OCI-LY1 (cell line): ENCODE measurements at regions not wholly inside any gene's neighbourhood (a gene's known extent, or its start where the extent isn't known, plus 50 kb on each side); places are given as distances from the start of the nearest gene placed in this dataset.

Source experiments
- H2AFZ ChIP-seq: fragments of 200-600 bp; sonication (generic), shearing (Covaris generic); 2 replicates; pipeline ENCODE4 v1.6.0; 2014; ENCODE audit warnings: antibody characterized with exemption, mild to moderate bottlenecking, low read length
- H3F3A ChIP-seq: fragments of 200-600 bp; sonication (generic), shearing (Covaris generic); 2 replicates; pipeline ENCODE4 v1.6.0; 2014; ENCODE audit warnings: mild to moderate bottlenecking, antibody characterized with exemption, low read length, moderate library complexity; ENCODE audit not compliant: insufficient read depth
- H3K27ac ChIP-seq: fragments of 200-600 bp; sonication (generic); 2 replicates; pipeline ENCODE4 v1.5.1; 2014; ENCODE audit warnings: low read length, mixed run types, mild to moderate bottlenecking, low read depth; ENCODE audit not compliant: poor library complexity, severe bottlenecking
- H3K27me3 ChIP-seq: fragments of 200-600 bp; sonication (generic); 2 replicates; pipeline ENCODE4 v1.6.0; 2014; ENCODE audit warnings: antibody characterized with exemption, mild to moderate bottlenecking, low read length, moderate library complexity; ENCODE audit not compliant: insufficient read depth
- H3K36me3 ChIP-seq: fragments of 200-600 bp; sonication (generic); 2 replicates; pipeline ENCODE4 v1.6.1; 2014; ENCODE audit warnings: mild to moderate bottlenecking, antibody characterized with exemption, low read length, moderate library complexity, mixed read lengths; ENCODE audit not compliant: insufficient read depth
- H3K4me1 ChIP-seq: fragments of 200-600 bp; sonication (generic); 2 replicates; pipeline ENCODE4 v1.5.1; 2014; ENCODE audit warnings: mild to moderate bottlenecking, low read length, moderate library complexity; ENCODE audit not compliant: insufficient read depth, severe bottlenecking
- H3K4me2 ChIP-seq: fragments of 200-600 bp; sonication (generic), shearing (Covaris generic); 2 replicates; pipeline ENCODE4 v1.6.1; 2014; ENCODE audit warnings: low read length
- H3K4me3 ChIP-seq: fragments of 200-600 bp; sonication (generic); 2 replicates; pipeline ENCODE4 v1.5.1; 2014; ENCODE audit warnings: low read length, low read depth, mild to moderate bottlenecking, mixed read lengths; ENCODE audit not compliant: poor library complexity, severe bottlenecking
- H3K79me2 ChIP-seq: fragments of 200-600 bp; shearing (Covaris generic); 2 replicates; pipeline ENCODE4 v1.6.1; 2016; ENCODE audit warnings: mixed run types, low read length, mixed read lengths; ENCODE audit not compliant: insufficient read depth
- H3K9ac ChIP-seq: fragments of 200-600 bp; sonication (generic), shearing (Covaris generic); 2 replicates; pipeline ENCODE4 v1.6.1; 2014; ENCODE audit warnings: mild to moderate bottlenecking, low read length, mixed read lengths
- H3K9me2 ChIP-seq: fragments of 200-600 bp; sonication (generic), shearing (Covaris generic); 2 replicates; pipeline ENCODE4 v1.6.1; 2014; ENCODE audit warnings: low read depth, mild to moderate bottlenecking, low read length, mixed read lengths
- H3K9me3 ChIP-seq: fragments of 200-600 bp; shearing (Covaris generic); 2 replicates; pipeline ENCODE4 v1.6.1; 2014; ENCODE audit warnings: low read length, mixed read lengths
- H4K20me1 ChIP-seq: fragments of 200-600 bp; sonication (generic), shearing (Covaris generic); 2 replicates; pipeline ENCODE4 v1.6.0; 2016; ENCODE audit warnings: mild to moderate bottlenecking, low read length; ENCODE audit not compliant: insufficient read depth
- CTCF ChIP-seq: fragments of 200-600 bp; sonication (generic), shearing (Covaris generic); IDR thresholded peaks from 2 replicates; pipeline ENCODE4 v1.5.1; 2017; ENCODE audit warnings: mild to moderate bottlenecking, antibody characterized with exemption, low read length, moderate library complexity, mixed read lengths
- EZH2 ChIP-seq: fragments of 200-600 bp; sonication (generic), shearing (Covaris generic); IDR thresholded peaks from 2 replicates; pipeline ENCODE4 v1.8.0; 2017; ENCODE audit warnings: borderline replicate concordance, mixed run types, mild to moderate bottlenecking, antibody characterized with exemption, low read length, moderate library complexity, mixed read lengths

GRCh38 chr11:95432714-95433503 lies 201.9 kb upstream of the SESN3 start:
- Histone ChIP-seq H3K79me2 (no peaks in the 10 kb centered on the region), H3K4me3 (no peak overlapping the region), H3K27ac (no peak overlapping the region), H3K9ac (no peak overlapping the region), H3K4me2 (no peak overlapping the region), H4K20me1 (no peaks in the 10 kb centered on the region), H3K4me1 (no peaks in the 10 kb centered on the region), H3K9me2 (no peaks in the 10 kb centered on the region), H3K27me3 (no peaks in the 10 kb centered on the region), H3F3A (no peaks in the 10 kb centered on the region), H3K36me3 (no peaks in the 10 kb centered on the region), H2AFZ (no peak overlapping the region), H3K9me3 (no peaks in the 10 kb centered on the region)
- TF ChIP-seq CTCF (no peak), EZH2 (no peak)

GRCh38 chr11:95429376-95429907 lies 198.4 kb upstream of the SESN3 start:
- no peak overlapping the region for H2AFZ ChIP-seq
- H3K4me2 ChIP-seq, result no peak overlapping the region
- no peaks in the 10 kb centered on the region for H3K27me3 ChIP-seq

GRCh38 chr11:95426823-95427462 lies 195.9 kb upstream of the SESN3 start:
- Histone ChIP-seq H3K36me3 (no peaks in the 10 kb centered on the region), H3K27me3 (no peaks in the 10 kb centered on the region), H3K9me3 (no peaks in the 10 kb centered on the region), H3K79me2 (no peaks in the 10 kb centered on the region), H2AFZ (no peak overlapping the region), H3K4me2 (no peak overlapping the region), H3K4me3 (no peak overlapping the region), H3K27ac (no peak overlapping the region), H3K9me2 (no peaks in the 10 kb centered on the region), H3K9ac (no peak overlapping the region), H3K4me1 (no peaks in the 10 kb centered on the region), H3F3A (no peaks in the 10 kb centered on the region), H4K20me1 (no peaks in the 10 kb centered on the region)
- TF ChIP-seq CTCF (no peak), EZH2 (no peak)

More at GRCh38 chr11:95429376-95429907, 198.4 kb upstream of the SESN3 start:
- no peak overlapping the region for H3K9ac ChIP-seq
- no peaks in the 10 kb centered on the region for H3K36me3 ChIP-seq
- H3K9me2 ChIP-seq, result no peaks in the 10 kb centered on the region
- no peak overlapping the region for H3K27ac ChIP-seq
- no peaks in the 10 kb centered on the region for H3K4me1 ChIP-seq
- TF ChIP-seq EZH2 (no peak), CTCF (no peak)
- no peaks in the 10 kb centered on the region for H3K9me3 ChIP-seq
- H4K20me1 ChIP-seq, result no peaks in the 10 kb centered on the region
- H3K79me2 ChIP-seq, result no peaks in the 10 kb centered on the region
- no peak overlapping the region for H3K4me3 ChIP-seq
- no peaks in the 10 kb centered on the region for H3F3A ChIP-seq
